GM12874 (cell line): ENCODE measurements at regions not wholly inside any gene's neighbourhood (a gene's known extent, or its start where the extent isn't known, plus 50 kb on each side); places are given as distances from the start of the nearest gene placed in this dataset.

Experiments
- TF ChIP-seq, protein P1 (sequence below): IDR thresholded peaks from 2 replicates; pipeline ENCODE4 v1.5.1; 2011; ENCODE audit warnings: low read depth, mild to moderate bottlenecking, control low read depth, low read length, moderate library complexity; ENCODE audit not compliant: insufficient read depth

DNA sequence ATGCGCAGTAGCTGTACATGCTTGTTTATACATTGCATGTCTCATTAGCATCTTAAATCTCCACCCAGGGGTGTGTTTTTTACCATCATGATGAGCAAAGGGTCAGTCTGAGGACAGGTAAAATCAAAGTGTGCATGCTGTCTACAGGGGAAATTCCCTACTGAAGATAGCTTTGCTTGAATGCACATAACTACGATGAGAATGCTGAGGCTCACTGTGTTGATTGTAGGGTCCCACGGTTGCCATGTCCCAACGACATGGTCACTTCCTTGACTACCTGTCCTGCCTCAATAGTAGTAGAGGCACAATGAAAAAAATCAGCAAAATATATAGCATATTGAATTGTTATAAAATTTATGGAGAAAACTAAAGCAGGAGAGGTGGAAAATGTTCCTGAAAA is 95.6 kb upstream of the TUSC1 start:
- TF ChIP-seq, protein P1, sequence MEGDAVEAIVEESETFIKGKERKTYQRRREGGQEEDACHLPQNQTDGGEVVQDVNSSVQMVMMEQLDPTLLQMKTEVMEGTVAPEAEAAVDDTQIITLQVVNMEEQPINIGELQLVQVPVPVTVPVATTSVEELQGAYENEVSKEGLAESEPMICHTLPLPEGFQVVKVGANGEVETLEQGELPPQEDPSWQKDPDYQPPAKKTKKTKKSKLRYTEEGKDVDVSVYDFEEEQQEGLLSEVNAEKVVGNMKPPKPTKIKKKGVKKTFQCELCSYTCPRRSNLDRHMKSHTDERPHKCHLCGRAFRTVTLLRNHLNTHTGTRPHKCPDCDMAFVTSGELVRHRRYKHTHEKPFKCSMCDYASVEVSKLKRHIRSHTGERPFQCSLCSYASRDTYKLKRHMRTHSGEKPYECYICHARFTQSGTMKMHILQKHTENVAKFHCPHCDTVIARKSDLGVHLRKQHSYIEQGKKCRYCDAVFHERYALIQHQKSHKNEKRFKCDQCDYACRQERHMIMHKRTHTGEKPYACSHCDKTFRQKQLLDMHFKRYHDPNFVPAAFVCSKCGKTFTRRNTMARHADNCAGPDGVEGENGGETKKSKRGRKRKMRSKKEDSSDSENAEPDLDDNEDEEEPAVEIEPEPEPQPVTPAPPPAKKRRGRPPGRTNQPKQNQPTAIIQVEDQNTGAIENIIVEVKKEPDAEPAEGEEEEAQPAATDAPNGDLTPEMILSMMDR, result no peak

DNA sequence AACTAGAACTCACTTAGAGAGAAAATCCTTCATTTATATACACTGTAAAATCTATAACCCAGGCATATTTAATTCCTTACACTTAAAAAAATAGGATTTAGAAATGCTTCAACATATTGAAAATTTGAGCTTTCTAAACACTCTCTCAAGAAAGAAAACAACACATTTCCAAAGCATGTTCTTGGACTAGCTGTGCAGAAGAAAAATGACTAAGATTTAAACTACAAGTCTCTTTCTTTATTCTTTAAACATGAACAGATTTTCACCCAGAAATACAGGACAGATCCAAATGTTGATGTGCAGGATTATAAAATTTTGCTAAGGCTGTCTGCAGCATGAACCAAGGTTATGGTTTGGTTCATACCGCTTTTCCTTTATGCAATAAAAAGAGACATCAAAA is 77.7 kb upstream of the TUSC1 start:
- TF ChIP-seq, protein P1, result no peak

DNA sequence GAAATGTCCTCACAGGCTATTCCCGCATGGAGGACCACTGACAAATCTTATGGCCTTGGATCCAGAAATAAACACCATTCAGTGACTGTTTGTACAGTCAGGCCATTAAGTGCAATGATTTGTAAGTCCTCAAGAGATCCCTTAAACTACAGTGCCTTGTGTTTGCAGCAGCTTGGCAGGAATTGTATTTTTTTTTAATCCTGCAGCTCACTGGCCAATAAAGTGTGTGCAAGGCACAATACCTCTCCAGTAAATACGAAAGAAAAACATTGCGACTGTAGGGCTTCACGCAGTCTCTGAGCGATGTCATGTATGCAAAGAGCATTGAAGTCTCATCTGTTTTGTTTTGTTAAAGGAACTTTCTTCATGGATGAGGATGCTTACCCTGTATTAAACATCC is 74.2 kb upstream of the TUSC1 start:
- TF ChIP-seq, protein P1, result no peak

DNA sequence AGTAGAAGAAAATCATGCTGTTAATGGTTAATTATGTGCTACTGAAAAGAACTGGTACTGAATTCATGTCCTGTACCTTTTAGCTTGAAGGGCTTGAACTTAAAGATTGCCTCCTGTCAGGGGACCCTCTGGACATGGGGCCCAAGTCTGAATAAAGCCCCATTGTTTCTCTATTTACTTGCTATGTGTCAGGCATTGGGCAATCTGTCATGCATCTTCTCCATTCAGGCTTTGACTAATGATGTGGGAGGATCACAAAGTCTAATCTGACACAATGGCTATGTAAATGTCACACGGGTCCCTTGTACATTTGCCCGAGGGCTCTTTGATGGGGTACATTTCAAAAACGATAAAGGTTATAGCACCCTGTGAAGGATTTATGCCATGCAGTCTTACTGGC is 64.0 kb upstream of the TUSC1 start:
- TF ChIP-seq, protein P1, result no peak

DNA sequence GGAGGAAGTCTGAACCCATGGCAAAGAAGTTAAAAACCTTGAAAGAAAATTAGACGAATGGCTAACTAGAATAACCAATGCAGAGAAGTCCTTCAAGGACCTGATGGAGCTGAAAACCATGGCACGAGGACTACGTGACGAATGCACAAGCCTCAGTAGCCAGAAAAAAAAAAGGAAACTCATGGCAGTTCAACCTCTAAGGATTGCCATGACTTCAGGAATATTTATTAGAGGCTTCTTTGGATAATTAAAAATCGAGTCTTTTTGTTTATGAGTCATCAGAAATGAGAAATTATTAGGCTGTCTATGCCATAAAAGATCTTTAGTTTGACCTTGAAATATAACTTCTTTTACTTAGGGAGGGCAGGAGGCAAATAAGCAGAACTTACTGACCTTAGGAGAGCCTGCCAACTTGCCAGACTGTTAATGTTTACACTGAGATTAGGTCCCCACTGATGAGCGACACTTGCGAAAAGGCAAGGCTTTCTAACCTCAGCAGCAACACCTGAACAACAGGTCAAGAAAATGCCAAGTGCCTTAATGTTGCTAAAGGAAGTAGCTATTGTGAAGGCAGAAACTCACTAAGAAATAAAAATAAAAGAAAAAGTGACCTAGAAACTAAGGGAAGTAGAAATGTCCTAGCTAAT is 55.2 kb upstream of the TUSC1 start:
- TF ChIP-seq, protein P1, result no peak
